MM.1S (cell line): ENCODE measurements at regions not wholly inside any gene's neighbourhood (a gene's known extent, or its start where the extent isn't known, plus 50 kb on each side); places are given as distances from the start of the nearest gene placed in this dataset.

Experiments
- DNase-seq: peaks from one replicate; pipeline ENCODE4 v3.0.0-alpha.2; 2015
- H2AFZ ChIP-seq: fragments of 300-600 bp; sonication (generic); 2 replicates; pipeline ENCODE4 v1.6.0; 2016; ENCODE audit warnings: antibody characterized with exemption, low read length
- H3F3A ChIP-seq: fragments of 300-600 bp; sonication (generic); 2 replicates; pipeline ENCODE4 v1.6.1; 2016; ENCODE audit warnings: mild to moderate bottlenecking, antibody characterized with exemption, low read length, moderate library complexity, mixed read lengths; ENCODE audit not compliant: insufficient read depth
- H3K27ac ChIP-seq: fragments of 300-600 bp; sonication (generic); 2 replicates; pipeline ENCODE4 v1.5.1; 2016; ENCODE audit warnings: mild to moderate bottlenecking, low read length
- H3K27me3 ChIP-seq: fragments of 300-600 bp; sonication (generic); replicated peaks from 2 replicates; pipeline ENCODE4 v1.6.0; 2016; ENCODE audit warnings: low read length; ENCODE audit not compliant: insufficient read depth
- H3K36me3 ChIP-seq: fragments of 300-600 bp; sonication (generic); replicated peaks from 2 replicates; pipeline ENCODE4 v1.6.1; 2016; ENCODE audit warnings: mild to moderate bottlenecking, low read length, mixed read lengths; ENCODE audit not compliant: insufficient read depth
- H3K4me1 ChIP-seq: fragments of 300-600 bp; sonication (generic); 2 replicates; pipeline ENCODE4 v1.6.1; 2016; ENCODE audit warnings: low read length, mixed read lengths
- H3K4me2 ChIP-seq: fragments of 300-600 bp; sonication (generic); 2 replicates; pipeline ENCODE4 v1.6.0; 2016; ENCODE audit warnings: low read depth, low read length
- H3K4me3 ChIP-seq: fragments of 300-600 bp; sonication (generic); 2 replicates; pipeline ENCODE4 v1.5.1; 2016; ENCODE audit warnings: low read length, mixed read lengths
- H3K79me2 ChIP-seq: fragments of 300-600 bp; sonication (generic); 2 replicates; pipeline ENCODE4 v1.6.1; 2016; ENCODE audit warnings: mixed run types, low read length, mixed read lengths
- H3K9ac ChIP-seq: fragments of 300-600 bp; sonication (generic); 2 replicates; pipeline ENCODE4 v1.6.1; 2016; ENCODE audit warnings: low read length, mixed read lengths
- H3K9me2 ChIP-seq: fragments of 300-600 bp; sonication (generic); replicated peaks from 2 replicates; pipeline ENCODE4 v1.6.1; 2016; ENCODE audit warnings: mild to moderate bottlenecking, low read length, mixed read lengths; ENCODE audit not compliant: insufficient read depth
- H3K9me3 ChIP-seq: fragments of 300-600 bp; sonication (generic); replicated peaks from 2 replicates; pipeline ENCODE4 v1.6.1; 2016; ENCODE audit warnings: mild to moderate bottlenecking, low read length, mixed read lengths; ENCODE audit not compliant: insufficient read depth
- H4K20me1 ChIP-seq: fragments of 300-600 bp; sonication (generic); 2 replicates; pipeline ENCODE4 v1.6.1; 2016; ENCODE audit warnings: mild to moderate bottlenecking, low read length, moderate library complexity, mixed read lengths; ENCODE audit not compliant: insufficient read depth
- EZH2 ChIP-seq: fragments of 300-600 bp; sonication (generic); optimal IDR thresholded peaks from 2 replicates; pipeline ENCODE3; 2017; ENCODE audit warnings: low read depth, mild to moderate bottlenecking, antibody characterized with exemption, low read length, mixed read lengths
- EZH2phosphoT487 ChIP-seq: fragments of 300-600 bp; sonication (generic); IDR thresholded peaks from 2 replicates; pipeline ENCODE4 v1.6.1; 2018; ENCODE audit warnings: antibody characterized with exemption, low read length
- TF ChIP-seq, protein P1 (sequence below): fragments of 300-600 bp; sonication (generic); IDR thresholded peaks from 2 replicates; pipeline ENCODE4 v1.5.1; 2016; ENCODE audit warnings: antibody characterized with exemption, low read length, mixed read lengths

DNA sequence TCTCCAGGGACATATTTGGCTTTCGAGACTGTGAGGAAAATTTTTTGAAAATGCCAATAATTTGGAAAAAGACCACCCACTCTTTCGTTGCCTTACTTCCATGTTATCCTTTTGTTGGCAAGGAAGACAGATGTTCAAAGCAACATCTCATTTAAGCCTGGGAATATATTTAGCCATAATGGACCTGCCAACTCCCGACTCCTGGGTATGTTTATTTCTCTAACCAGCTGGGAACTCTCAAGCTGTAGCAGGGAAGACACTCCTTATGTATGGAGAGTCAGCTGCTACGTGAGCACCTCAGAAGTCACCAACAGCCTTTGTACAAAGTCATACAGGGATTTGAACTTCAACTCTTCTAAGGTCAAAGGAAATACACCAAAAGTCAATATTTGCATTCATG is 96.5 kb upstream of the DAAM1 start:
- Histone ChIP-seq H3K9me3 (no peaks in the 10 kb centered on the region), H3K27ac (no peak overlapping the region), H3K4me1 (no peaks in the 10 kb centered on the region), H2AFZ (no peak overlapping the region), H3K36me3 (no peaks in the 10 kb centered on the region), H3K4me3 (no peak overlapping the region), H3K4me2 (no peak overlapping the region), H3F3A (no peaks in the 10 kb centered on the region), H4K20me1 (no peaks in the 10 kb centered on the region), H3K9ac (no peak overlapping the region), H3K9me2 (no peaks in the 10 kb centered on the region), H3K27me3 (no peaks in the 10 kb centered on the region), H3K79me2 (no peaks in the 10 kb centered on the region)
- DNase-seq: no peak
- no peak for TF ChIP-seq EZH2phosphoT487
- TF ChIP-seq, protein P1, sequence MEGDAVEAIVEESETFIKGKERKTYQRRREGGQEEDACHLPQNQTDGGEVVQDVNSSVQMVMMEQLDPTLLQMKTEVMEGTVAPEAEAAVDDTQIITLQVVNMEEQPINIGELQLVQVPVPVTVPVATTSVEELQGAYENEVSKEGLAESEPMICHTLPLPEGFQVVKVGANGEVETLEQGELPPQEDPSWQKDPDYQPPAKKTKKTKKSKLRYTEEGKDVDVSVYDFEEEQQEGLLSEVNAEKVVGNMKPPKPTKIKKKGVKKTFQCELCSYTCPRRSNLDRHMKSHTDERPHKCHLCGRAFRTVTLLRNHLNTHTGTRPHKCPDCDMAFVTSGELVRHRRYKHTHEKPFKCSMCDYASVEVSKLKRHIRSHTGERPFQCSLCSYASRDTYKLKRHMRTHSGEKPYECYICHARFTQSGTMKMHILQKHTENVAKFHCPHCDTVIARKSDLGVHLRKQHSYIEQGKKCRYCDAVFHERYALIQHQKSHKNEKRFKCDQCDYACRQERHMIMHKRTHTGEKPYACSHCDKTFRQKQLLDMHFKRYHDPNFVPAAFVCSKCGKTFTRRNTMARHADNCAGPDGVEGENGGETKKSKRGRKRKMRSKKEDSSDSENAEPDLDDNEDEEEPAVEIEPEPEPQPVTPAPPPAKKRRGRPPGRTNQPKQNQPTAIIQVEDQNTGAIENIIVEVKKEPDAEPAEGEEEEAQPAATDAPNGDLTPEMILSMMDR: no peak
- TF ChIP-seq EZH2: no peak

DNA sequence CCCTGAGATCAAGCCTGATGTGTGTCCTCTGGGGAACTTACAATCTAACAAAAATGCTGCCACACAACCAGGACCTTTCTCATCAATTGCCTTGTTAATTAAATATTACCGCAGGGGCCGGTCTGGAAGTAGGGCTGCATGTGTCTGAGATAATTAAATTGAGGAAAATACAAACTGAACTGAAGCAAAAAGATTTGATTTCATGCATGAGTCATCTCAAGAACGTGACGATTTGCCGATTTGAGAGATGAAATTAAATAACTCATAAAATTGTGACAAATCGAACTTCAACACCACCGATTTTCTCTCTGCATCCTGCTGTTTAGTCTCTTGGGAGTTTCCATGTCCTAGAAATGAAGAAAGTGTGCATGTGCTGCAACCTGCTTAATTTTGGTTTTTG is 94.6 kb upstream of the DAAM1 start:
- no peaks in the 10 kb centered on the region for H3K9me2 ChIP-seq
- no peak overlapping the region for H3K4me3 ChIP-seq
- TF ChIP-seq EZH2phosphoT487 (no peak), EZH2 (no peak)
- TF ChIP-seq, protein P1: no peak
- H3K9me3 ChIP-seq: no peaks in the 10 kb centered on the region
- H3K36me3 ChIP-seq: no peaks in the 10 kb centered on the region
- no peaks in the 10 kb centered on the region for H3K4me1 ChIP-seq
- no peak overlapping the region for H3K9ac ChIP-seq
- H3F3A ChIP-seq: no peaks in the 10 kb centered on the region
- H3K79me2 ChIP-seq: no peaks in the 10 kb centered on the region
- no peak overlapping the region for H3K4me2 ChIP-seq
- no peaks in the 10 kb centered on the region for H3K27me3 ChIP-seq
- H4K20me1 ChIP-seq: no peaks in the 10 kb centered on the region
- no peak overlapping the region for H2AFZ ChIP-seq
- no peak for DNase-seq
- H3K27ac ChIP-seq: no peak overlapping the region

DNA sequence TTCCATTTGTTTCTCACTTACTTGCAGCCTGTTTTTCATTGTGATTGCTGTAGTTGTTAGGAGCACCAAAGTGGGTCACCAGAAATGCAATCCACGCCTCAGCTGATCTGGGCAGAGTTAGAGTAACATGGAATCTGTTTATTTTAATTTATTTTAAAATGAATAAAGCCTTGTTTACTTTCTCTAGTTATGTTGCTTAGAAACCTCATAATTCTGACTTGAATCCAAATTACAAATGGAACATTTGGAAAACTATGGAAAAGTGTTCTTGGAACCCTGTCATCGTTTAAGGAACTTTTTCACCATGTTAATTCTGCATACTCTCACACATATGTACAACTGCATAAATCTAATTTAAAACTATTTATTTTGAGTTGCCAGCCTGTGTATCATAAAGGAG is 92.2 kb upstream of the DAAM1 start:
- DNase-seq: no peak

More for the DNA sequence above, 92.2 kb upstream of the DAAM1 start:
- H3K27me3 ChIP-seq: no peaks in the 10 kb centered on the region
- H3K9me2 ChIP-seq: no peaks in the 10 kb centered on the region
- TF ChIP-seq EZH2phosphoT487 (no peak), EZH2 (no peak)
- TF ChIP-seq, protein P1: no peak
- no peak overlapping the region for H3K9ac ChIP-seq
- H3K79me2 ChIP-seq: no peaks in the 10 kb centered on the region
- H3K27ac ChIP-seq: no peak overlapping the region
- H2AFZ ChIP-seq: no peak overlapping the region
- no peaks in the 10 kb centered on the region for H4K20me1 ChIP-seq
- no peaks in the 10 kb centered on the region for H3F3A ChIP-seq
- H3K9me3 ChIP-seq: no peaks in the 10 kb centered on the region
- H3K4me2 ChIP-seq: no peak overlapping the region
- H3K36me3 ChIP-seq: no peaks in the 10 kb centered on the region
- H3K4me1 ChIP-seq: no peaks in the 10 kb centered on the region
- H3K4me3 ChIP-seq: no peak overlapping the region
